KBM-7 (cell line): ENCODE measurements at regions not wholly inside any gene's neighbourhood (a gene's known extent, or its start where the extent isn't known, plus 50 kb on each side); places are given as distances from the start of the nearest gene placed in this dataset.

Source experiments
- DNase-seq: peaks from one replicate; pipeline ENCODE4 v3.0.0-alpha.2; 2015
- in situ Hi-C: fragments of 300-500 bp; cut with MboI; formaldehyde crosslinking; loops from 2 replicates; pipeline ENCODE4 v1.14.3; 2020; ENCODE audit warnings: low sequenced_read_pairs, low pct_unique_long_range_greater_than_20kb, mixed read lengths

GRCh38 chr9:108484468-108484867, 371.3 kb downstream of the ACTL7B start:
- in situ Hi-C loops, result no loop called here
- DNase-seq, result no peak

- no peak for DNase-seq
- in situ Hi-C loops, result no loop called here
Measured at GRCh38 chr9:108483676-108484075, 372.1 kb downstream of the ACTL7B start.

- in situ Hi-C loops, result no loop called here
- DNase-seq, result no peak
Measured at GRCh38 chr9:108479989-108480652, 375.7 kb downstream of the ACTL7B start.

GRCh38 chr9:108478431-108479332, 377.1 kb downstream of the ACTL7B start:
- in situ Hi-C loops, result no loop called here
- no peak for DNase-seq

GRCh38 chr9:108477529-108478006, 378.2 kb downstream of the ACTL7B start:
- DNase-seq, result no peak

GRCh38 chr9:108476574-108476973, 379.2 kb downstream of the ACTL7B start:
- no peak for DNase-seq
- in situ Hi-C loops, result no loop called here

More at GRCh38 chr9:108477529-108478006, 378.2 kb downstream of the ACTL7B start:
- in situ Hi-C loops, result no loop called here

GRCh38 chr9:108475813-108476212, 380.0 kb downstream of the ACTL7B start:
- in situ Hi-C loops, result no loop called here
- no peak for DNase-seq

- DNase-seq, result no peak
- in situ Hi-C loops, result no loop called here
Measured at GRCh38 chr9:108474356-108474755, 381.4 kb downstream of the ACTL7B start.

- no peak for DNase-seq
- in situ Hi-C loops, result no loop called here
Measured at GRCh38 chr9:108473209-108474112, 382.3 kb downstream of the ACTL7B start.

GRCh38 chr9:108469654-108470053, 386.1 kb downstream of the ACTL7B start:
- in situ Hi-C loops, result no loop called here
- no peak for DNase-seq

GRCh38 chr9:108468364-108468763, 387.4 kb downstream of the ACTL7B start:
- peak; percentile 53 for DNase-seq
- in situ Hi-C loops, result no loop called here

- no peak for DNase-seq
- in situ Hi-C loops, result no loop called here
Measured at GRCh38 chr9:108467653-108468324, 388.0 kb downstream of the ACTL7B start.

GRCh38 chr9:108467161-108467560, 388.6 kb downstream of the ACTL7B start:
- in situ Hi-C loops, result no loop called here
- no peak for DNase-seq

GRCh38 chr9:108466304-108466703, 389.5 kb downstream of the ACTL7B start:
- DNase-seq, result no peak
- in situ Hi-C loops, result no loop called here

- in situ Hi-C loops, result no loop called here
- no peak for DNase-seq
Measured at GRCh38 chr9:108463932-108464606, 391.7 kb downstream of the ACTL7B start.

- in situ Hi-C loops, result no loop called here
- no peak for DNase-seq
Measured at GRCh38 chr9:108456903-108457302, 398.9 kb downstream of the ACTL7B start.

GRCh38 chr9:108445431-108446071, 410.2 kb downstream of the ACTL7B start:
- no peak for DNase-seq

More at GRCh38 chr9:108445431-108446071, 410.2 kb downstream of the ACTL7B start:
- in situ Hi-C loops, result no loop called here
